ENCODE measurements at regions not wholly inside any gene's neighbourhood (a gene's known extent, or its start where the extent isn't known, plus 50 kb on each side); places are given as distances from the start of the nearest gene placed in this dataset.

DNA sequence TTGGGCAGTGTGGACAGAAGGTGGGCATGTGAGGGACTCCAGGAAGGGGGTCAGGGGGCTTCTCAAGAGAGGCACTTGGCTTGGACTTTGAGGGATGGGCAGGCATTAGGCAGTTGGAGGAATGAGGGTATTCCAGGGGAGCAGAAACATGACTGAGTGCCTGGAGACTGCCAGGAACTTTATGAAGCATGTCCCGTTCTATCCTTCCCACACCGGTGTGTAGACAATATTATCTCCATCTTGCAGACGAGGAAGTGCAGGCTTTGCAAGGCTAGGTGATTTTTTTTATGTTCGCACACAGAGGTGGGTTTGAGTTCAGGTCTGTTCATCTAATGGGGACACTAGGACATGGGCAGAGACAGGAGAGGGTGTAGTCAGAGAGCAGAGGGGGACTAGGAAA, 162.7 kb downstream of the RPS24 start:
- H3K27me3 ChIP-seq (ENCODE audit: control insufficient read depth, insufficient read depth, low read length) = no peaks in the 10 kb centered on the region
- no CpG with 5 or more reads among the region's 4 CpGs for WGBS (ENCODE audit: insufficient coverage, insufficient read length)
- DNase-seq (ENCODE audit: low read depth, low spot score) = no peak
- H3K4me1 ChIP-seq (ENCODE audit: control insufficient read depth, insufficient read depth, low read length) = peaks cover 1% of the 10 kb centered on the region; the same call in 1 of the 2 replicates
- no peak overlapping the region for H3K27ac ChIP-seq (ENCODE audit: low read length)
- no peak overlapping the region for H3K4me3 ChIP-seq (ENCODE audit: low read length)
- H3K9me3 ChIP-seq (ENCODE audit: control insufficient read depth, insufficient read depth, low read length) = peaks cover 4% of the 10 kb centered on the region; the same call in 1 of the 2 replicates
- H3K36me3 ChIP-seq (ENCODE audit: control insufficient read depth, insufficient read depth, low read length) = no peaks in the 10 kb centered on the region

GRCh38 chr10:78196964-78197363, 163.3 kb downstream of the RPS24 start:
- no CpG with 5 or more reads among the region's 2 CpGs for WGBS (ENCODE audit: insufficient coverage, insufficient read length)
- H3K4me3 ChIP-seq (ENCODE audit: low read length) = no peak overlapping the region
- H3K4me1 ChIP-seq (ENCODE audit: control insufficient read depth, insufficient read depth, low read length) = peaks cover 1% of the 10 kb centered on the region; the same call in 1 of the 2 replicates
- H3K36me3 ChIP-seq (ENCODE audit: control insufficient read depth, insufficient read depth, low read length) = no peaks in the 10 kb centered on the region
- peaks cover 4% of the 10 kb centered on the region; the same call in 1 of the 2 replicates for H3K9me3 ChIP-seq (ENCODE audit: control insufficient read depth, insufficient read depth, low read length)
- no peaks in the 10 kb centered on the region for H3K27me3 ChIP-seq (ENCODE audit: control insufficient read depth, insufficient read depth, low read length)
- no peak for DNase-seq (ENCODE audit: low read depth, low spot score)
- no peak overlapping the region for H3K27ac ChIP-seq (ENCODE audit: low read length)

DNA sequence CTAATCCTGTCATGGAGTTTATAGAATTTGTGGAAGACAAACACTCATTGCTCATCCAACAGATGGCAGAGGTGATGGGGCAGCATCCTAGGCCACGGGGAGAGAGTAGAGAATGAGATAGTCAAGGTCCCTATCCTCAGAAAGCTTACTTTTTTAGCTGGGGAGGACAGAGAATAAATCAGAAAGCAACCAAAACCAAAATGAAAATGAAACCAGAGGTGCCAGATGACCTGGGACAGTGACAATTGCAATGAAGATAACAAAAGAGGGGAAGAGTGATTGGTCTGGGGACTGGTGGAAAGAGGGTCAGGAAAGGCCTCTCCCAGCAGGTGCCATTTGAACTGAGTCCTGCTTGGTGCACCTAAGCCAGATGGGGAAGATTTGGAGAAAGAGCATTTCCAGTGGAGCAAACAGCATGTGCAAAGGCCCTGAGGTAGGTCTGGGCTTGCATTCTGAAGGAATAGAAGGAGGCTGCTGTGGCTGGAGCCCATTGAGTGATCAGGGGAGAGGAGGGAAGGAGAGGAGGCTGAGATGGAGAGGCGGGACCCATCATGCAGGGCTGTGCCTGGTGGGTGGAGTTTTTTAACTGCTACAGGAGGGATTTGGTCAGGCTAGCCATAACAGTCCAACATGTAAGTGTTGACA, 164.1 kb downstream of the RPS24 start:
- Histone ChIP-seq H3K27me3 (ENCODE audit: control insufficient read depth, insufficient read depth, low read length) (no peaks in the 10 kb centered on the region), H3K4me1 (ENCODE audit: control insufficient read depth, insufficient read depth, low read length) (peaks cover 1% of the 10 kb centered on the region; the same call in 1 of the 2 replicates), H3K4me3 (ENCODE audit: low read length) (no peak overlapping the region), H3K27ac (ENCODE audit: low read length) (no peak overlapping the region), H3K9me3 (ENCODE audit: control insufficient read depth, insufficient read depth, low read length) (peaks cover 4% of the 10 kb centered on the region; the same call in 1 of the 2 replicates), H3K36me3 (ENCODE audit: control insufficient read depth, insufficient read depth, low read length) (no peaks in the 10 kb centered on the region)
- no CpG with 5 or more reads among the region's 2 CpGs for WGBS (ENCODE audit: insufficient coverage, insufficient read length)
- no peak for DNase-seq (ENCODE audit: low read depth, low spot score)

DNA sequence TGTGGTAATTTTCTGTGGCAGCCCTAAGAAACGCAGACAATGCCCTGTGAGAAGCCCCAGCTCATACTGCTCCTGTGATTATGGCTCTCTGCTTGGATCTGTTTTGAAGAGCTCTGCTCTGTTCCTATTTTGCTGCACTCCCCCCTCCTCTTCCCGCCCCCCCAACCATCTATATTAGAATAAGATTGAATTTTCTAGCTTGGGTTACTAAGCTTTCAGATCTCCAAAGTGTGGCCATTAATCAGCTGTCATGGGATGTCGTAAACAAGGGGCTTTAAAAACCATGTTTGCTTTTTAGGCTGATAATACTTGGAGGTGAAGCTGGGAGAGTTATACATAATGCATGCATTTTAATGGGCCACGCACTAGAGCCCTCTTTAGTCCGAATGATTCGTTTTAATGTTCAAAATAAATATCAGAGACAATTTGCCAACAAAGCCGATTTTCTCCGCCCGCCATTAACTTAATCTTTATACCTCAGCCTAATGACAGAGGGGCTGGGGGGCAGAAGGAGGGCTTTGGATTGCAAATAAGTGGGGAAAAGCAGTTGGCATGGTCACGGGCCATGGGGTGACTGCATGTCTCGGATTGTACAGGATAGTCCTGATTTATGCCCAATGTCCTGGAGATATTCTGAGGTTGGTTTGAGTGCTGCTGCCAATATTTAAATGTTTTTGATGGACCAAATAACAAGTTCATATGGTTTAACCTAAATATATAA, 165.5 kb downstream of the RPS24 start:
- Histone ChIP-seq H3K9me3 (ENCODE audit: control insufficient read depth, insufficient read depth, low read length) (no peaks in the 10 kb centered on the region), H3K27ac (ENCODE audit: low read length) (no peak overlapping the region), H3K27me3 (ENCODE audit: control insufficient read depth, insufficient read depth, low read length) (no peaks in the 10 kb centered on the region), H3K4me1 (ENCODE audit: control insufficient read depth, insufficient read depth, low read length) (peaks cover 1% of the 10 kb centered on the region; the same call in 1 of the 2 replicates), H3K36me3 (ENCODE audit: control insufficient read depth, insufficient read depth, low read length) (no peaks in the 10 kb centered on the region), H3K4me3 (ENCODE audit: low read length) (no peak overlapping the region)
- DNase-seq (ENCODE audit: low read depth, low spot score) = no peak
- no CpG with 5 or more reads among the region's 11 CpGs for WGBS (ENCODE audit: insufficient coverage, insufficient read length)

DNA sequence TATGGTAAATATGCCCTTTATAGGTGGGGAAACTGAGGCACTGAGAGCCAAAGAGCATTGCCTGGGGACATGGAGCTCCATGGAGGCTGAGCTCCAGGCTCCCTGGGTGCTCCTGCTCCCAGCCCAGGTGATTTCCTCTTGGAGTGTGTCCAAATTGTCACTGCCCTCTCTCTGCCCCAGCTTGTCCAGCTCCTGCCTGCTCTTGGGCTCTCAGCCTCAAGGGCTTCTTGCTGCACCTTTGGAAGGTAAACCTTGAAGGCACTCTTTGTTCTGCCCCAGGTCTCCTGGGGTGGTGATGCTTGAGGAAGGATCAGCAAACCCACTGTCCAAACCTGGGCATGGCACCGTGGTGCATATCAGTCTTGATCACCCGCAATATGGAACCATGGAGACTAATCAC, 166.1 kb downstream of the RPS24 start:
- no peaks in the 10 kb centered on the region for H3K9me3 ChIP-seq (ENCODE audit: control insufficient read depth, insufficient read depth, low read length)
- no CpG with 5 or more reads among the region's 2 CpGs for WGBS (ENCODE audit: insufficient coverage, insufficient read length)
- no peaks in the 10 kb centered on the region for H3K27me3 ChIP-seq (ENCODE audit: control insufficient read depth, insufficient read depth, low read length)
- no peaks in the 10 kb centered on the region for H3K36me3 ChIP-seq (ENCODE audit: control insufficient read depth, insufficient read depth, low read length)
- H3K4me1 ChIP-seq (ENCODE audit: control insufficient read depth, insufficient read depth, low read length) = no peaks in the 10 kb centered on the region
- H3K27ac ChIP-seq (ENCODE audit: low read length) = no peak overlapping the region
- DNase-seq (ENCODE audit: low read depth, low spot score) = no peak
- H3K4me3 ChIP-seq (ENCODE audit: low read length) = no peak overlapping the region

- Histone ChIP-seq H3K27me3 (ENCODE audit: control insufficient read depth, insufficient read depth, low read length) (no peaks in the 10 kb centered on the region), H3K9me3 (ENCODE audit: control insufficient read depth, insufficient read depth, low read length) (no peaks in the 10 kb centered on the region), H3K27ac (ENCODE audit: low read length) (no peak overlapping the region), H3K36me3 (ENCODE audit: control insufficient read depth, insufficient read depth, low read length) (no peaks in the 10 kb centered on the region), H3K4me1 (ENCODE audit: control insufficient read depth, insufficient read depth, low read length) (no peaks in the 10 kb centered on the region), H3K4me3 (ENCODE audit: low read length) (no peak overlapping the region)
- no CpG with 5 or more reads among the region's 3 CpGs for WGBS (ENCODE audit: insufficient coverage, insufficient read length)
- DNase-seq (ENCODE audit: low read depth, low spot score) = no peak
These were observed 167.0 kb downstream of the RPS24 start for GRCh38 chr10:78200686-78201085.

DNA sequence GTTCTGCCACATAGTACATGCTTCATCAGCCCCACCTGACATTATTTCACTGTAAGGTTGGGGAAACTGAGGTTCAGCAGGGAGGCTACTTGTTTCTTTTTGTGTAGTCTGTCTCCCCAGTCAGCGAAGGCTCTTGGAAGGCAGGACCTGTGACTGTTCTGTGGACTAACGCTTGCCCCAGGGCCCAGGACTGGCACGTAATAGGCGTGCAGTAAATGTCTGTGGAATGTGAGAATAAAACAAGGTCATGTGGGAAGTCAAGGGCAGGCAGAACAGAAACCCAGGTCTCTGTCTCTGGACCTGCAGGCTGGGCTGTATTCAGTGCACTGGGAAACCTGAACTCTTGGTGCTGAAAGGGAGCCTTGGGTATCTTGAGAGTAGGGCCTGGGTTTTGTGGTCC, 168.7 kb downstream of the RPS24 start:
- no peaks in the 10 kb centered on the region for H3K27me3 ChIP-seq (ENCODE audit: control insufficient read depth, insufficient read depth, low read length)
- H3K4me3 ChIP-seq (ENCODE audit: low read length) = no peak overlapping the region
- H3K9me3 ChIP-seq (ENCODE audit: control insufficient read depth, insufficient read depth, low read length) = no peaks in the 10 kb centered on the region
- no peak overlapping the region for H3K27ac ChIP-seq (ENCODE audit: low read length)
- DNase-seq (ENCODE audit: low read depth, low spot score) = no peak
- H3K36me3 ChIP-seq (ENCODE audit: control insufficient read depth, insufficient read depth, low read length) = no peaks in the 10 kb centered on the region
- H3K4me1 ChIP-seq (ENCODE audit: control insufficient read depth, insufficient read depth, low read length) = no peaks in the 10 kb centered on the region
- WGBS (ENCODE audit: insufficient coverage, insufficient read length) = no CpG with 5 or more reads among the region's 4 CpGs

DNA sequence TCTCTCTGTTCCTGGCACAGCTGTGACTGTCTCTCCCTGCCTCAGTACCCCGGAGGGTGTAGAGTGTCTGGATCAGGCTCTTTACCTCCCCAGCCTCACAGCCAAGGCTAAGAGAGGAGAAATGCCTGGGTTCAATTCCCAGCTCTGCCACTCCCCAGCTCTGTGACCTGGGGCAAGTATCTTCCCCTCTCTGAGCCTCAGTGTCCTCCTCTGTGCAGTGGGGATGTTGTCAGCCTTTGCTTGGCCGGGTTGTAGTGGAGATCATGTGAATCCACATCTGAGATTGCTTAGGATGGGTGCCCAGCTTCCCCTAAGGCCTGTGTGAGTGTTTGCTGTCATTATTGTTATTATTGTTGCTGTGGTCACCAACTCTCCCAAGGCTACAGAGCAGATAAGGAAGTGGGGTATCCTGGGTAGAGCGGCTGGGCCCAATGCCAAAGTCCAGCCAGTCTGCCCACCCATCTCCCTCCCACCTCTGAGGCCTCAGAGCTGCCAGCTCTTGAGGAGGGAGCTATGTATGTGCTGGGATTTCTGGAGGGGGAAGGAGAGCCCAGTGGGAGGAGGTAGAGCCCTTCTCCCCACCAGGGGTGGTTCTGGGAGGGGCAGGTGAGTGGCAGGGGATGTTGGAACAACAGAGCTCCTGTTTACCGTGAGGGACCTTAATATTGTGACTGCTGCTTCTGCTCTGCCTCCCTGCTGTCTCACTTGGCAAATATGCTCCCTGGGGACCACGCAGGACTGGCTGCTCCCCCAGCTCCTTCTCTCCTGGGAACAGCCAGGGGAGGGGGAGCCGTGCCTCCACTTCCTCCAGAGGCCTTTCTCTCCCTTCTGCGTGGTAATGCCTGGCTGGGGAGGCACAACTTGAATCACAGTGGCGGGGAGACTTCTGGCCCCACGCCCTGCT, 170.5 kb downstream of the RPS24 start:
- Histone ChIP-seq H3K4me1 (ENCODE audit: control insufficient read depth, insufficient read depth, low read length) (no peaks in the 10 kb centered on the region), H3K27ac (ENCODE audit: low read length) (no peak overlapping the region), H3K36me3 (ENCODE audit: control insufficient read depth, insufficient read depth, low read length) (no peaks in the 10 kb centered on the region), H3K27me3 (ENCODE audit: control insufficient read depth, insufficient read depth, low read length) (no peaks in the 10 kb centered on the region), H3K9me3 (ENCODE audit: control insufficient read depth, insufficient read depth, low read length) (no peaks in the 10 kb centered on the region), H3K4me3 (ENCODE audit: low read length) (no peak overlapping the region)
- WGBS (ENCODE audit: insufficient coverage, insufficient read length) = no CpG with 5 or more reads among the region's 9 CpGs
- DNase-seq (ENCODE audit: low read depth, low spot score) = no peak

DNA sequence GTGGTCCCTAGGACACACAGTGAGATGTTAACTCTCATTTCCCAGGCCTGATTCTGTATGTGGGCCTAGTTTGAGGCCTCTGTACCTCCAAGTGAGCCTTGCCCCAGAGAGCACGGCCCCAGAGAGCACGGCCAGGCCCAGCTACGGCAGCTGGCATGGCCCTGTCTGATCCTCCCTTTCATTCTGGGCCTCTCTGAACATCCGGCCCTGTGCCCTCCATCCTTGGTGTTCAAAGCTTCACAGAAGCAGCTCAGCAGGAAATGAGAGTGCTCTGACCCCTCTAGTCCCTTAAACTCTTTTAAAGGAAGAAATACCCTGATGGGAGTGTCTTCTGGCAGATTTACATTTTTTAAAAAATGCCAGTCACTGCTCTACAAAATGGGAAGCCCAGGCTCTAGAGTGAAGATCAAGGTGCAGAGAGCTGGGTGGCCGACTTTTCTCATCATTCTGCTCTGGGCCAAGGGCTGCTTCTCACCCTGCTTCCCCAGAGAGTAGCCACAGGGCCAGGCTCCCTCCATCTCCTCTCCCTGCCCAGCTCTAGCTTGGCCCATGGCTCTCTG, 171.9 kb downstream of the RPS24 start:
- no peak for DNase-seq (ENCODE audit: low read depth, low spot score)
- WGBS (ENCODE audit: insufficient coverage, insufficient read length) = no CpG with 5 or more reads among the region's 5 CpGs
- Histone ChIP-seq H3K4me1 (ENCODE audit: control insufficient read depth, insufficient read depth, low read length) (no peaks in the 10 kb centered on the region), H3K27me3 (ENCODE audit: control insufficient read depth, insufficient read depth, low read length) (no peaks in the 10 kb centered on the region), H3K36me3 (ENCODE audit: control insufficient read depth, insufficient read depth, low read length) (no peaks in the 10 kb centered on the region), H3K9me3 (ENCODE audit: control insufficient read depth, insufficient read depth, low read length) (no peaks in the 10 kb centered on the region), H3K27ac (ENCODE audit: low read length) (no peak overlapping the region), H3K4me3 (ENCODE audit: low read length) (no peak overlapping the region)

GRCh38 chr10:78207216-78207615, 173.6 kb downstream of the RPS24 start:
- H3K36me3 ChIP-seq (ENCODE audit: control insufficient read depth, insufficient read depth, low read length) = no peaks in the 10 kb centered on the region
- no peaks in the 10 kb centered on the region for H3K27me3 ChIP-seq (ENCODE audit: control insufficient read depth, insufficient read depth, low read length)
- no peak for DNase-seq (ENCODE audit: low read depth, low spot score)
- no peak overlapping the region for H3K4me3 ChIP-seq (ENCODE audit: low read length)
- no peaks in the 10 kb centered on the region for H3K4me1 ChIP-seq (ENCODE audit: control insufficient read depth, insufficient read depth, low read length)
- no CpG with 5 or more reads among the region's 5 CpGs for WGBS (ENCODE audit: insufficient coverage, insufficient read length)
- no peak overlapping the region for H3K27ac ChIP-seq (ENCODE audit: low read length)
- no peaks in the 10 kb centered on the region for H3K9me3 ChIP-seq (ENCODE audit: control insufficient read depth, insufficient read depth, low read length)
